ENCODE measurements at regions not wholly inside any gene's neighbourhood (a gene's known extent, or its start where the extent isn't known, plus 50 kb on each side); places are given as distances from the start of the nearest gene placed in this dataset.

- Histone ChIP-seq H3K27ac (ENCODE audit: control insufficient read depth, insufficient read depth, low read length) (no peak overlapping the region), H3K4me2 (ENCODE audit: control insufficient read depth, extremely low read depth, insufficient read depth, low read depth, low read length) (no peak overlapping the region), H3K9me3 (ENCODE audit: control insufficient read depth, low read depth, low read length) (no peaks in the 10 kb centered on the region), H3K4me1 (ENCODE audit: control insufficient read depth, extremely low read depth, insufficient read depth, low read length) (peaks cover 10% of the 10 kb centered on the region), H3K79me2 (ENCODE audit: control insufficient read depth, insufficient read depth, low read length) (no peaks in the 10 kb centered on the region), H2AFZ (ENCODE audit: control insufficient read depth, low read length) (no peak overlapping the region), H4K20me1 (ENCODE audit: control insufficient read depth, extremely low read depth, insufficient read depth, low read length) (no peaks in the 10 kb centered on the region), H3K4me3 (ENCODE audit: control insufficient read depth in 2 of 3, extremely low read depth in 1 of 3, insufficient read depth in 2 of 3, low read depth in 1 of 3, low read length in 3 of 3) (no peak overlapping the region), H3K27me3 (ENCODE audit: control insufficient read depth, extremely low read depth, insufficient read depth, low read length) (no peaks in the 10 kb centered on the region), H3K9ac (ENCODE audit: control insufficient read depth, extremely low read depth, insufficient read depth, low read length) (no peak overlapping the region), H3K36me3 (ENCODE audit: control insufficient read depth in 2 of 2, extremely low read depth in 1 of 2, insufficient read depth in 2 of 2, low read length in 2 of 2) (no peaks in the 10 kb centered on the region), H3K9me1 (ENCODE audit: control insufficient read depth, extremely low read depth, insufficient read depth, low read length) (no peaks in the 10 kb centered on the region)
- DNase-seq (ENCODE audit: low read depth, low spot score) = no peak
- no peak for FAIRE-seq
- dilution Hi-C loops (cut with MboI; ENCODE audit: extremely low pct_ligation_motif_present, low sequenced_read_pairs) = no loop called here
- TF ChIP-seq CTCF (optimal IDR thresholded peaks at IDR 0.05 in 1 of 3, IDR thresholded peaks at IDR 0.05 in 1 of 3, conservative IDR thresholded peaks at IDR 0.05 in 1 of 3; ENCODE audit: extremely low read depth in 1 of 3, insufficient read depth in 2 of 3, low read length in 3 of 3) (no peak), EZH2 (IDR thresholded peaks at IDR 0.05; ENCODE audit: low read length) (no peak)
Observed at GRCh38 chr2:9097892-9098291, 94.4 kb upstream of the MBOAT2 start.

GRCh38 chr2:9097239-9097638 lies 93.8 kb upstream of the MBOAT2 start:
- DNase-seq (ENCODE audit: low read depth, low spot score) (no peak), FAIRE-seq (no peak)
- Histone ChIP-seq H3K27me3 (ENCODE audit: control insufficient read depth, extremely low read depth, insufficient read depth, low read length) (no peaks in the 10 kb centered on the region), H3K4me3 (ENCODE audit: control insufficient read depth in 2 of 3, extremely low read depth in 1 of 3, insufficient read depth in 2 of 3, low read depth in 1 of 3, low read length in 3 of 3) (no peak overlapping the region), H3K4me1 (ENCODE audit: control insufficient read depth, extremely low read depth, insufficient read depth, low read length) (peaks cover 10% of the 10 kb centered on the region), H2AFZ (ENCODE audit: control insufficient read depth, low read length) (no peak overlapping the region), H3K27ac (ENCODE audit: control insufficient read depth, insufficient read depth, low read length) (no peak overlapping the region), H3K9me1 (ENCODE audit: control insufficient read depth, extremely low read depth, insufficient read depth, low read length) (no peaks in the 10 kb centered on the region), H4K20me1 (ENCODE audit: control insufficient read depth, extremely low read depth, insufficient read depth, low read length) (no peaks in the 10 kb centered on the region), H3K9me3 (ENCODE audit: control insufficient read depth, low read depth, low read length) (no peaks in the 10 kb centered on the region), H3K9ac (ENCODE audit: control insufficient read depth, extremely low read depth, insufficient read depth, low read length) (no peak overlapping the region), H3K36me3 (ENCODE audit: control insufficient read depth in 2 of 2, extremely low read depth in 1 of 2, insufficient read depth in 2 of 2, low read length in 2 of 2) (no peaks in the 10 kb centered on the region), H3K79me2 (ENCODE audit: control insufficient read depth, insufficient read depth, low read length) (no peaks in the 10 kb centered on the region), H3K4me2 (ENCODE audit: control insufficient read depth, extremely low read depth, insufficient read depth, low read depth, low read length) (no peak overlapping the region)
- no peak for TF ChIP-seq EZH2 (IDR thresholded peaks at IDR 0.05; ENCODE audit: low read length)
- no peak for TF ChIP-seq CTCF (optimal IDR thresholded peaks at IDR 0.05 in 1 of 3, IDR thresholded peaks at IDR 0.05 in 1 of 3, conservative IDR thresholded peaks at IDR 0.05 in 1 of 3; ENCODE audit: extremely low read depth in 1 of 3, insufficient read depth in 2 of 3, low read length in 3 of 3)
- dilution Hi-C loops (cut with MboI; ENCODE audit: extremely low pct_ligation_motif_present, low sequenced_read_pairs) = no loop called here

Measured in keratinocyte (primary cell).